Astrocyte (in vitro differentiated cells and primary cell): ENCODE measurements at regions not wholly inside any gene's neighbourhood (a gene's known extent, or its start where the extent isn't known, plus 50 kb on each side); places are given as distances from the start of the nearest gene placed in this dataset.

Experiments used
- CTCF ChIP-seq: IDR thresholded peaks from 2 replicates; pipeline ENCODE4 v1.5.1; 2011; ENCODE audit warnings: low read depth, mild to moderate bottlenecking, inconsistent platforms, low read length, moderate library complexity; ENCODE audit not compliant: insufficient read depth
- EZH2 ChIP-seq: IDR thresholded peaks from 2 replicates; pipeline ENCODE4 v1.6.1; 2012; ENCODE audit warnings: mild to moderate bottlenecking, low read length, inconsistent platforms; ENCODE audit not compliant: insufficient read depth

GRCh38 chr5:63686181-63686580 lies 276.1 kb downstream of the HTR1A start:
- TF ChIP-seq CTCF (no peak), EZH2 (no peak)
